PC-3 (cell line): ENCODE measurements at regions not wholly inside any gene's neighbourhood (a gene's known extent, or its start where the extent isn't known, plus 50 kb on each side); places are given as distances from the start of the nearest gene placed in this dataset.

ENCODE experiments used
- CTCF ChIP-seq: fragments of 300-600 bp; sonication (generic); conservative IDR thresholded peaks from 2 replicates; pipeline ENCODE4 v1.5.1; 2017; ENCODE audit warnings: antibody characterized with exemption, low read depth, mild to moderate bottlenecking, low read length
- EZH2 ChIP-seq: fragments of 300-600 bp; sonication (generic); IDR thresholded peaks from one replicate; pipeline ENCODE4 v1.6.1; 2017; ENCODE audit warnings: antibody characterized with exemption, mild to moderate bottlenecking, low read length; ENCODE audit not compliant: unreplicated experiment
- EZH2phosphoT487 ChIP-seq: fragments of 300-600 bp; sonication (generic); IDR thresholded peaks from 2 replicates; pipeline ENCODE4 v1.6.1; 2018; ENCODE audit warnings: mild to moderate bottlenecking, antibody characterized with exemption, low read length, borderline replicate concordance

GRCh38 chr3:153311541-153311940 is 149.5 kb downstream of the RAP2B start:
- TF ChIP-seq EZH2 (no peak), CTCF (no peak), EZH2phosphoT487 (no peak)
